Bronchial epithelial cell (primary cell): ENCODE measurements at regions not wholly inside any gene's neighbourhood (a gene's known extent, or its start where the extent isn't known, plus 50 kb on each side); places are given as distances from the start of the nearest gene placed in this dataset.

Experiments
- DNase-seq: peaks from one replicate; pipeline ENCODE4 v3.0.0-alpha.2; 2010; ENCODE audit warnings: low read depth
- FAIRE-seq: peaks from 2 replicates; lab custom pipeline; 2011; peaks lifted over from hg19 to GRCh38; lab: Jason Lieb, UNC
- H3K27me3 ChIP-seq: 2 replicates; pipeline ENCODE4 v1.5.1; 2011; ENCODE audit warnings: low read length; ENCODE audit not compliant: control insufficient read depth, insufficient read depth
- H3K36me3 ChIP-seq: 2 replicates; pipeline ENCODE4 v1.5.1; 2011; ENCODE audit warnings: low read length; ENCODE audit not compliant: control insufficient read depth, insufficient read depth
- H3K4me3 ChIP-seq: 2 replicates; pipeline ENCODE4 v1.5.1; 2011; ENCODE audit warnings: mild to moderate bottlenecking, low read depth, low read length, control low read depth
- CTCF ChIP-seq: IDR thresholded peaks from 2 replicates; pipeline ENCODE4 v1.5.1; 2011; ENCODE audit warnings: mild to moderate bottlenecking, moderate library complexity, low read length, control low read depth, inconsistent platforms; ENCODE audit not compliant: insufficient read depth, severe bottlenecking

DNA sequence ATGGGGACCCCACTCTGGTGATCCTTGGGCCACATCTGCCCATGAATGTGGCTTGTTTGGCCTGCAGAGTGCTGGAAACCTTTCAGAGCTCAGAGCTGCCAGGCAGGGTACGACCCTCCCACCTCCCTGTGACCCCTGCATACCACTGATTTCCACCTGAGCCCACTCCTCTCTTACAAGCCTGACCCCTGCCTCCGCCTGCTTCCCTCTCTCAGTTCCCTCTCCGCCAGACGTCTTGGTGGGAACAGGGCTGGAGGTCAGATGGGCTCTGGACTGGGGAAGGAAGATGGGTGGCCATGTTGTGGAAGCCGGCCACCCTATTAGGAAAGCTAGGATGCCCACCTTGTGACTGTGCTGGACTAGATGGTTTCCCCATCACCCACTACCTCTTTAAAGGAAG lies 185.1 kb downstream of the KATNIP start:
- H3K36me3 ChIP-seq: peaks cover 1% of the 10 kb centered on the region
- H3K4me3 ChIP-seq: no peak overlapping the region
- H3K27me3 ChIP-seq: no peaks in the 10 kb centered on the region
- FAIRE-seq: no peak
- DNase-seq: no peak
- TF ChIP-seq CTCF: no peak

GRCh38 chr16:27736431-27736830 lies 186.5 kb downstream of the KATNIP start:
- TF ChIP-seq CTCF: no peak
- DNase-seq (no peak), FAIRE-seq (no peak)
- H3K36me3 ChIP-seq: peaks cover 6% of the 10 kb centered on the region
- no peak overlapping the region for H3K4me3 ChIP-seq
- H3K27me3 ChIP-seq: no peaks in the 10 kb centered on the region

DNA sequence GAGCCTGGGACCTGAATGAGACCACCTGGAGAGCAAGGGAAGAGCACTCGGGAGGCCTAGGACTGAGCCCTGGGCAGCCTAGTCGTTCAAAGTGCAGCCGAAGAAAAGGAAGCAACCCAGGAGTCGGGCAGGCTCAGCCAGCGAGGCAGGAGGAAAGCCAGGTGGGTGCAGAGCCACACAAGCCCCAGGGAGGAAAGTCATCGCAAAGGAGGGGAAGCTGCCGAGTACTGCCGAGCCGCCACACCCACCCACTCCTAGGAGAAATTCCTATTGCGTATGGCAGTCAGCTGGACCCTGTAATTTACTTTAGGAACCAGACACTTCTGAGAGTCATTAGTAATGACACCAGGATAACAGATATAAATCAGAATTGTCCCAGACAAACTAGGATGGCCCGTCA lies 187.6 kb downstream of the KATNIP start:
- no peak for FAIRE-seq
- H3K36me3 ChIP-seq: peaks cover 6% of the 10 kb centered on the region
- DNase-seq: peak; percentile 29
- H3K27me3 ChIP-seq: no peaks in the 10 kb centered on the region
- TF ChIP-seq CTCF: no peak
- H3K4me3 ChIP-seq: no peak overlapping the region
